HL-60 (cell line): ENCODE measurements at regions not wholly inside any gene's neighbourhood (a gene's known extent, or its start where the extent isn't known, plus 50 kb on each side); places are given as distances from the start of the nearest gene placed in this dataset.
A peak's percentile ranks its signal among the peaks of the same experiment; 100 is the strongest.

Source experiments
- DNase-seq, 2 experiments: peaks; one replicate each; pipeline ENCODE4 v3.0.0-alpha.2; 2010 to 2020; ENCODE audit warnings: low read depth in 1 of 2, low spot score in 1 of 2
- H3K27ac ChIP-seq: fragments of 250-450 bp; sonication (Bioruptor Pico); replicated peaks from 2 replicates; pipeline ENCODE4 v1.5.1; 2020; ENCODE audit warnings: mild to moderate bottlenecking, moderate library complexity
- H3K27me3 ChIP-seq: fragments of 250-450 bp; sonication (Bioruptor Pico); 2 replicates; pipeline ENCODE4 v1.5.1; 2021; ENCODE audit warnings: mild to moderate bottlenecking, moderate library complexity; ENCODE audit not compliant: insufficient read depth, poor library complexity, severe bottlenecking
- H3K4me3 ChIP-seq: replicated peaks from 2 replicates; pipeline ENCODE4 v1.5.1; 2011; ENCODE audit warnings: mild to moderate bottlenecking, control low read depth, low read length; ENCODE audit not compliant: insufficient read depth
- GABPA ChIP-seq: IDR thresholded peaks from 2 replicates; pipeline ENCODE4 v1.6.1; 2012; ENCODE audit warnings: low read depth
- POLR2AphosphoS5 ChIP-seq: IDR thresholded peaks from 2 replicates; pipeline ENCODE4 v1.6.1; 2012; ENCODE audit warnings: low read depth
- SPI1 ChIP-seq: IDR thresholded peaks from 2 replicates; pipeline ENCODE4 v1.6.1; 2012; ENCODE audit warnings: low read depth, mild to moderate bottlenecking, borderline replicate concordance
- TF ChIP-seq, protein P1 (sequence below): IDR thresholded peaks from 2 replicates; pipeline ENCODE4 v1.6.1; 2012; ENCODE audit warnings: low read depth; ENCODE audit not compliant: insufficient replicate concordance
- TF ChIP-seq, protein P2 (sequence below): IDR thresholded peaks from one replicate; pipeline ENCODE4 v1.5.1; 2011; ENCODE audit warnings: low read length, control low read depth, inconsistent platforms; ENCODE audit not compliant: insufficient read depth

DNA sequence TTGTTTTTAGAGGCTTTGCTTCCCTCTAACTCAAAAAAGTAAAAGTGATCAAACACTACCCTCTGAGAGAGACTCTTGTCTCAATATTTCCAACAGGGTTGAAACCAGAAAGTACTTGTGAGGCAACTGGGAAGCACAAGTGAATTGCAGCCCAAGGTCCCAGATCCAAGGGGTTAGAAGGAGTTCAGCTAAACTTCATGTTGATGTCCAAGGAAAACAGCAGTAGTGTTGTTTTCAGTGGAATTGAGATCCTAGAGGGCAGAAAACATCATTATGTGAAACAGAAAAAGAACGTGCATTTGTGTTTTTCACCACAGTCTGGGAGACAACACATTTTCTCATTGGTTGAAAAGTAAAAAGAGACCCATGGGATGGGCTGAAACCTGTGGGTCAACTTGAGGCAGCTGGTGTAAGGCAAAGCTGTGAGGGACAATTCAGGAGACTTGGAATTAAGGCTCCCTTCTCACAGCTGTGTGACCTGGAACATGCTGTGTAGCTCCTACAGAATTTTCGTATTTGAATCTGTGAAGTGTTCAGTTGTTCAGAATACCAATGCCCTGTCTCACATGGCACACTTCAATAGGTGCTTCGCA is 508.3 kb downstream of the BMP2 start:
- Histone ChIP-seq H3K27ac (no peak overlapping the region), H3K4me3 (no peak overlapping the region), H3K27me3 (no peaks in the 10 kb centered on the region)
- TF ChIP-seq, protein P1, sequence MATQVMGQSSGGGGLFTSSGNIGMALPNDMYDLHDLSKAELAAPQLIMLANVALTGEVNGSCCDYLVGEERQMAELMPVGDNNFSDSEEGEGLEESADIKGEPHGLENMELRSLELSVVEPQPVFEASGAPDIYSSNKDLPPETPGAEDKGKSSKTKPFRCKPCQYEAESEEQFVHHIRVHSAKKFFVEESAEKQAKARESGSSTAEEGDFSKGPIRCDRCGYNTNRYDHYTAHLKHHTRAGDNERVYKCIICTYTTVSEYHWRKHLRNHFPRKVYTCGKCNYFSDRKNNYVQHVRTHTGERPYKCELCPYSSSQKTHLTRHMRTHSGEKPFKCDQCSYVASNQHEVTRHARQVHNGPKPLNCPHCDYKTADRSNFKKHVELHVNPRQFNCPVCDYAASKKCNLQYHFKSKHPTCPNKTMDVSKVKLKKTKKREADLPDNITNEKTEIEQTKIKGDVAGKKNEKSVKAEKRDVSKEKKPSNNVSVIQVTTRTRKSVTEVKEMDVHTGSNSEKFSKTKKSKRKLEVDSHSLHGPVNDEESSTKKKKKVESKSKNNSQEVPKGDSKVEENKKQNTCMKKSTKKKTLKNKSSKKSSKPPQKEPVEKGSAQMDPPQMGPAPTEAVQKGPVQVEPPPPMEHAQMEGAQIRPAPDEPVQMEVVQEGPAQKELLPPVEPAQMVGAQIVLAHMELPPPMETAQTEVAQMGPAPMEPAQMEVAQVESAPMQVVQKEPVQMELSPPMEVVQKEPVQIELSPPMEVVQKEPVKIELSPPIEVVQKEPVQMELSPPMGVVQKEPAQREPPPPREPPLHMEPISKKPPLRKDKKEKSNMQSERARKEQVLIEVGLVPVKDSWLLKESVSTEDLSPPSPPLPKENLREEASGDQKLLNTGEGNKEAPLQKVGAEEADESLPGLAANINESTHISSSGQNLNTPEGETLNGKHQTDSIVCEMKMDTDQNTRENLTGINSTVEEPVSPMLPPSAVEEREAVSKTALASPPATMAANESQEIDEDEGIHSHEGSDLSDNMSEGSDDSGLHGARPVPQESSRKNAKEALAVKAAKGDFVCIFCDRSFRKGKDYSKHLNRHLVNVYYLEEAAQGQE = no peak
- no peak for TF ChIP-seq SPI1
- no peak for TF ChIP-seq GABPA
- no peak for TF ChIP-seq POLR2AphosphoS5
- TF ChIP-seq, protein P2, sequence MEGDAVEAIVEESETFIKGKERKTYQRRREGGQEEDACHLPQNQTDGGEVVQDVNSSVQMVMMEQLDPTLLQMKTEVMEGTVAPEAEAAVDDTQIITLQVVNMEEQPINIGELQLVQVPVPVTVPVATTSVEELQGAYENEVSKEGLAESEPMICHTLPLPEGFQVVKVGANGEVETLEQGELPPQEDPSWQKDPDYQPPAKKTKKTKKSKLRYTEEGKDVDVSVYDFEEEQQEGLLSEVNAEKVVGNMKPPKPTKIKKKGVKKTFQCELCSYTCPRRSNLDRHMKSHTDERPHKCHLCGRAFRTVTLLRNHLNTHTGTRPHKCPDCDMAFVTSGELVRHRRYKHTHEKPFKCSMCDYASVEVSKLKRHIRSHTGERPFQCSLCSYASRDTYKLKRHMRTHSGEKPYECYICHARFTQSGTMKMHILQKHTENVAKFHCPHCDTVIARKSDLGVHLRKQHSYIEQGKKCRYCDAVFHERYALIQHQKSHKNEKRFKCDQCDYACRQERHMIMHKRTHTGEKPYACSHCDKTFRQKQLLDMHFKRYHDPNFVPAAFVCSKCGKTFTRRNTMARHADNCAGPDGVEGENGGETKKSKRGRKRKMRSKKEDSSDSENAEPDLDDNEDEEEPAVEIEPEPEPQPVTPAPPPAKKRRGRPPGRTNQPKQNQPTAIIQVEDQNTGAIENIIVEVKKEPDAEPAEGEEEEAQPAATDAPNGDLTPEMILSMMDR = no peak
- no peak for DNase-seq

DNA sequence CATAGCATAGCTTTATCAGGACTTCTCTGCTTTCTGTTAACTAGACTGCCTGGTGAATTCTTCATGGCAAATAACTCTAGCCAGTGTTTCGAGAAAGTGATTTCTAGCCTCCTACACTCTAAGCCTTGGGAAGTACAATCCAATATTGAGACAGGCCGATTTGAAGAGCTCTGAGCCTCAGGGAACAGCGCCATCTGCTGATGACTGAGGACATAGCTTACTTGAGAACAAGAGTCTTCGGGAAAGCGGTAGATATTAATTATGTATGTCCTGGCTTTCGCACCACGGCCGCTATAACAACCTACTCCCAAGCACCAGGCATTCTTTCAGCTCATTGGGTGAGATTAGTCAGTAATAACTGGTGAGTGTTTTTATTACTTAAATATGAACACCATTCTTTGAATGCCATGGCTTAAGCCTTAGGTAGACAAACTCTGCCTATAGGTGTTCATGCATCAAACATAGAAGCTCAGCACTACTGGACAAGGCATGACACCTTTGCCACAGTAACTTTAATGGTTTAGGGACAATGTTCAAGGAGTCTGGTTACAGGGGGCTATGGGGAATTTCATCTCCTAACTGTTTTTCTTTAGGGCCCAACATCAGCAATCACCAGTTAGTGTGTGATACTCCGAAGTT is 518.6 kb downstream of the BMP2 start:
- no peak overlapping the region for H3K4me3 ChIP-seq
- no peak overlapping the region for H3K27ac ChIP-seq
- TF ChIP-seq, protein P2 = peak; percentile 69
- no peak for TF ChIP-seq SPI1
- no peak for TF ChIP-seq GABPA
- DNase-seq = peak; percentile 16 to 58
- no peaks in the 10 kb centered on the region for H3K27me3 ChIP-seq

DNA sequence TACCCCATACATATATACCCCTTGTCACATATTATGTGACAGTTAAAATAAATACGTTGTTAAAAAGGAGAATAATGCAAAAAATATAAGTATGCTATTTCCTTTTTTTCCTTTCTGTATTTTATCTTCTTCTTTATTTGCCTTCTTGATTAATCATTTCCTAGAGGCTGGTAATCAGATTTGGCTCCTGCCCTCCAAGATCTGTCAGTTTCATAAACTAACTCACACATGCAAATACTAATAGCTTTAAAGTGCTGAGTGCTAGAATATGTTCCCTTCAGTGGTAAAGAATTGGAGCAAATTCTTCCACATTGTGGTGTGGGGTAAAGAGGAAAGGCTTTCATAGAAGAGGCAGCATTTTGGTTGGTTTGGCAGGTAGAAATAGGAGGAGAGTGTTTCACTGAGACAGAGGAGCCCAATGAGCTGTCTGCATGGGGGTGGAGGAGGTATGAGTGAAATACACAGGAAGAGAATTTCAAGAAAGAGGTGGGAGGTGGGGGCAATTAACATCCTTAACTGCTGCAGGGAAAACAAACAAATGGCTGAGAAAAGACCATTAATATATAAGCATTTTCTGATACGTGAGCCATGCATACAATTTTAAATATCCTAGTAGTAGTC is 523.9 kb downstream of the BMP2 start:
- Histone ChIP-seq H3K27me3 (no peaks in the 10 kb centered on the region), H3K27ac (no peak overlapping the region), H3K4me3 (no peak overlapping the region)
- TF ChIP-seq, protein P1 = no peak
- TF ChIP-seq GABPA (no peak), SPI1 (no peak)
- TF ChIP-seq, protein P2 = no peak
- no peak for DNase-seq

DNA sequence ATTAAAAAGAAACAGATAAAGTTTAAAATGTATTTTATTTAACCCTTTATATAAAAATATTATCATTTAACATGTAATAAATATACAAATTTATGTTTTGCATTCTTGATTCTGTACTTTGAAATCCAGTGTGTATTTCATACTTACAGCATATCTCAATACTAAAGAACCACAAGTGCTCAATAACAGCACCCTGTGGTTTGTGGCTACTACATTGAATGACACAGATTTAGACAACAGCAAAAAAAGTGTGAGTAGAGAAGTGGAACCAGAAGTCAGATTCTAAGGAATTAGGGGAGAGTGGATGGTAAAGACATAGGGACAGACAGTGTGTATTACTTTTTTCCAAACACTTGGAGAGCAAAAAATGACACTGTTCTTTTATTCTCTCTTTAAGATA is 524.5 kb downstream of the BMP2 start:
- TF ChIP-seq, protein P2 = no peak
- TF ChIP-seq GABPA = no peak
- TF ChIP-seq POLR2AphosphoS5 = no peak
- TF ChIP-seq SPI1 = no peak
- TF ChIP-seq, protein P1 = no peak
- Histone ChIP-seq H3K4me3 (no peak overlapping the region), H3K27me3 (no peaks in the 10 kb centered on the region), H3K27ac (no peak overlapping the region)
- DNase-seq = no peak
